ENCODE measurements at regions not wholly inside any gene's neighbourhood (a gene's known extent, or its start where the extent isn't known, plus 50 kb on each side); places are given as distances from the start of the nearest gene placed in this dataset.

GRCh38 chr6:169313347-169314010 is 59.8 kb upstream of the THBS2 start:
- TF ChIP-seq POLR2A (IDR thresholded peaks at IDR 0.05) (no peak), EP300 (IDR thresholded peaks at IDR 0.05) (no peak), CTCF (IDR thresholded peaks at IDR 0.05) (no peak)
- H3K4me3 ChIP-seq = no peak overlapping the region
- no peak for DNase-seq

DNA sequence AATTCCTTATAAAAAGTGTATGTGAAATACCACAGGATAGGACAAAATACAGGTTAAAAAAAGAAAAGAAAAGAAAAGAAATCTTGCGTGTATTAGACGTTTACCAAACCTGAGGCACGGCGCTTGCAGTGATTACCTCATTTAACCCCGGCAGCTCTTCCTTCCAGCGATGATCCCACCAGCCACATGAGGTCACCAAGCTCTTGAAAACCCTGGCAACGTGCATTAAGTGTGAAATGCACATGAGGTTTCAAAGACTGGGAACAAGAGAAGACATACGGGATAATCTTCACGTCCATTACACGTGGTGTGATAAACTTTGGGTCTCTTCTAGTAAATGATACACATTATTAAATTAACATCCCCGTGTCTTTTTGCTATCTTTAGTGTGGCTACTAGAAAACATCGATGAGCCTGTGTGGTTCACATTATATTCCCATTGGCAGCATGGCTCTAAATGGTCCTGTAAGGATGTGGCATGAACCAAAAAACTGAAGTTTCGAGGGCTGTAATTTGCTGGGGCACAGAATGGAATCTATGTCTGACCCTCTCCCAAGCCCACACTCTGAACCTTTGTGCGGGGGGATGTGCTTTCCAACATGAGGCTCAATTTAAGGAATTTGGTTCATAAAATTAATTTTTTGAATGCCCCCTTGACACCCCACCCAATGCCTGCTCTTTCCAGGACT is 59.2 kb upstream of the THBS2 start:
- DNase-seq = peak in 3 of 5 donors; percentile 43 to 58 (median 50)
- H3K4me1 ChIP-seq (ENCODE audit: insufficient read depth) = no peaks in the 10 kb centered on the region
- H3K4me3 ChIP-seq = no peak overlapping the region
- 41 to 50% (median 48%) methylated on average over 14 of the region's 14 CpGs for WGBS, 3 donors
- TF ChIP-seq POLR2A (IDR thresholded peaks at IDR 0.05) (no peak), CTCF (IDR thresholded peaks at IDR 0.05) (no peak), EP300 (IDR thresholded peaks at IDR 0.05) (no peak)
- intact Hi-C loops (cut with DNase I) = no loop called here
- H3K27ac ChIP-seq = no peak overlapping the region
- no peaks in the 10 kb centered on the region for H3K9me3 ChIP-seq
- H3K27me3 ChIP-seq = no peaks in the 10 kb centered on the region
- no peaks in the 10 kb centered on the region for H3K36me3 ChIP-seq

More at GRCh38 chr6:169313347-169314010, 59.8 kb upstream of the THBS2 start:
- no peaks in the 10 kb centered on the region for H3K27me3 ChIP-seq
- no peaks in the 10 kb centered on the region for H3K36me3 ChIP-seq
- H3K27ac ChIP-seq = no peak overlapping the region
- 93 to 96% (median 95%) methylated on average over 22 of the region's 22 CpGs for WGBS, 3 donors
- intact Hi-C loops (cut with DNase I) = no loop called here
- H3K9me3 ChIP-seq = no peaks in the 10 kb centered on the region
- no peaks in the 10 kb centered on the region for H3K4me1 ChIP-seq (ENCODE audit: insufficient read depth)

DNA sequence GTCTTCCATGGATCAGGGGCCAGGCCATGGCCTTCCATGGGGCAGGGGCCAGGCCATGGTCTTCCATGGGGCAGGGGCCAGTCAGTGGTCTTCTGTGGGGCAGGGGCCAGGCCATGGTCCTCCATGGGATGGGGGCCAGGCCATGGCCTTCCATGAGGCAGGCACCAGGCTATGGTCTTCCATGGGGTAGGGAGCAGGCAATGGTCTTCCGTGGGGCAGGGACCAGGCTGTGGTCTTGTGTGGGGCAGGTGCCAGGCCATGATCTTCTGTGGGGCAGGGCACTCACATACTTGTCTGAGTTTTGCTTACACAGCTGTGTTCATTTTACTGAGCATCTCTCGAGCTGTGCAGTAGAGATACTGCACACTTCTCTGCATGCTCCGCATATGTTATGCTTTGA is 57.3 kb upstream of the THBS2 start:
- Histone ChIP-seq H3K27ac (no peak overlapping the region), H3K9me3 (no peaks in the 10 kb centered on the region), H3K4me1 (ENCODE audit: insufficient read depth) (no peaks in the 10 kb centered on the region), H3K4me3 (no peak overlapping the region), H3K27me3 (no peaks in the 10 kb centered on the region), H3K36me3 (no peaks in the 10 kb centered on the region)
- TF ChIP-seq CTCF (IDR thresholded peaks at IDR 0.05) = no peak
- TF ChIP-seq POLR2A (IDR thresholded peaks at IDR 0.05) = no peak
- no peak for TF ChIP-seq EP300 (IDR thresholded peaks at IDR 0.05)
- DNase-seq = no peak
- intact Hi-C loops (cut with DNase I) = no loop called here
- WGBS, 3 donors = 88 to 90% (median 88%) methylated on average over 3 of the region's 3 CpGs
